Panc1 (cell line): ENCODE measurements at regions not wholly inside any gene's neighbourhood (a gene's known extent, or its start where the extent isn't known, plus 50 kb on each side); places are given as distances from the start of the nearest gene placed in this dataset.

Experiments used
- POLR2AphosphoS5 ChIP-seq: IDR thresholded peaks from 2 replicates; pipeline ENCODE4 v1.6.1; 2012; ENCODE audit warnings: mild to moderate bottlenecking, low read depth, low read length, moderate library complexity
- SIN3A ChIP-seq: IDR thresholded peaks from 2 replicates; pipeline ENCODE4 v1.6.1; 2012; ENCODE audit warnings: low read depth, mild to moderate bottlenecking, low read length, moderate library complexity, borderline replicate concordance; ENCODE audit not compliant: insufficient read depth
- TCF7L2 ChIP-seq: IDR thresholded peaks from 2 replicates; pipeline ENCODE4 v1.6.1; 2011; ENCODE audit warnings: mild to moderate bottlenecking, low read depth, low read length, inconsistent platforms
- TF ChIP-seq, protein P1 (sequence below): fragments of 450-650 bp; IDR thresholded peaks from 2 replicates; pipeline ENCODE4 v1.5.1; 2017; ENCODE audit warnings: mild to moderate bottlenecking
- TF ChIP-seq, protein P2 (sequence below), 2 experiments: IDR thresholded peaks; 2 replicates each; pipeline ENCODE4 v1.6.1; 2011 to 2012; ENCODE audit warnings: low read depth in 2 of 2, control low read depth in 1 of 2, low read length in 1 of 2, mild to moderate bottlenecking in 1 of 2, moderate library complexity in 1 of 2; ENCODE audit not compliant: insufficient read depth in 1 of 2

DNA sequence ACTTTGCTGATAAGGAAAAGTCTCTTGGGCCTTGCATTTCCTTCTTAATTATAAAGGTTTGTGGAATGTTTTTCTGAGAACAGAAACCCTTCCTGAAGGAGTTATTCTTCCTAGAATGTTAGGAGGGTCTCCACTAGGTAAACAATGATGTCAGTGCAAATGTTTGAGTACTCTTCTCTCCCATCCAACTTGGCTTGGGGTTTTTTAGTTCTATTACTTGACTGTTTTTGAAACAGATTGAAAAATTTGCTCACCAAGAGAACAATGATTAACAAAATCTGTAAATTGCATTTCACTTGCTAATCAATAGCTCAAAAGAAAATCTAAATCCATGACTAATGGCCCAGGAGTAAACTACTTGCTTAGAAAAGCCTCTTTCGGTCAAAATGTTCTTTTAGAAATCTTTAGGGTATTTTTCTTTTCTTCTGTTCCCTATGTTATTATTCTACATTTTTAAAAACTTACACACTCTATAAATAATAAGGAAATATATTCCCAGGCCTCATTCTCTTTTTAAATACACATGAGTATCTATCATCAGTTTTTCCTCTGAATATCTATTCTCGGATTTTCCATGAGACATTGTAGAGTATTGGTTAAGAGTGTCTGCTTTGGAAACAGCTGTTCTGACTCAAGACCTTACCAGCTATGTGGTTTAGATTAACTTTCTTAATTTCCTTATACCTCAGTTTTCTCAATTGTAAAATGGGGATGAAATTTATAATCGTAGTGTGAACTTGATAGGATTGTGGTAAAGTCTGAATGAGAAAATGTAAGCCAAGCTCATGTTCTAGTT, 234.2 kb upstream of the CITED2 start:
- TF ChIP-seq, protein P1, sequence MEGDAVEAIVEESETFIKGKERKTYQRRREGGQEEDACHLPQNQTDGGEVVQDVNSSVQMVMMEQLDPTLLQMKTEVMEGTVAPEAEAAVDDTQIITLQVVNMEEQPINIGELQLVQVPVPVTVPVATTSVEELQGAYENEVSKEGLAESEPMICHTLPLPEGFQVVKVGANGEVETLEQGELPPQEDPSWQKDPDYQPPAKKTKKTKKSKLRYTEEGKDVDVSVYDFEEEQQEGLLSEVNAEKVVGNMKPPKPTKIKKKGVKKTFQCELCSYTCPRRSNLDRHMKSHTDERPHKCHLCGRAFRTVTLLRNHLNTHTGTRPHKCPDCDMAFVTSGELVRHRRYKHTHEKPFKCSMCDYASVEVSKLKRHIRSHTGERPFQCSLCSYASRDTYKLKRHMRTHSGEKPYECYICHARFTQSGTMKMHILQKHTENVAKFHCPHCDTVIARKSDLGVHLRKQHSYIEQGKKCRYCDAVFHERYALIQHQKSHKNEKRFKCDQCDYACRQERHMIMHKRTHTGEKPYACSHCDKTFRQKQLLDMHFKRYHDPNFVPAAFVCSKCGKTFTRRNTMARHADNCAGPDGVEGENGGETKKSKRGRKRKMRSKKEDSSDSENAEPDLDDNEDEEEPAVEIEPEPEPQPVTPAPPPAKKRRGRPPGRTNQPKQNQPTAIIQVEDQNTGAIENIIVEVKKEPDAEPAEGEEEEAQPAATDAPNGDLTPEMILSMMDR, result no peak
- TF ChIP-seq, protein P2, sequence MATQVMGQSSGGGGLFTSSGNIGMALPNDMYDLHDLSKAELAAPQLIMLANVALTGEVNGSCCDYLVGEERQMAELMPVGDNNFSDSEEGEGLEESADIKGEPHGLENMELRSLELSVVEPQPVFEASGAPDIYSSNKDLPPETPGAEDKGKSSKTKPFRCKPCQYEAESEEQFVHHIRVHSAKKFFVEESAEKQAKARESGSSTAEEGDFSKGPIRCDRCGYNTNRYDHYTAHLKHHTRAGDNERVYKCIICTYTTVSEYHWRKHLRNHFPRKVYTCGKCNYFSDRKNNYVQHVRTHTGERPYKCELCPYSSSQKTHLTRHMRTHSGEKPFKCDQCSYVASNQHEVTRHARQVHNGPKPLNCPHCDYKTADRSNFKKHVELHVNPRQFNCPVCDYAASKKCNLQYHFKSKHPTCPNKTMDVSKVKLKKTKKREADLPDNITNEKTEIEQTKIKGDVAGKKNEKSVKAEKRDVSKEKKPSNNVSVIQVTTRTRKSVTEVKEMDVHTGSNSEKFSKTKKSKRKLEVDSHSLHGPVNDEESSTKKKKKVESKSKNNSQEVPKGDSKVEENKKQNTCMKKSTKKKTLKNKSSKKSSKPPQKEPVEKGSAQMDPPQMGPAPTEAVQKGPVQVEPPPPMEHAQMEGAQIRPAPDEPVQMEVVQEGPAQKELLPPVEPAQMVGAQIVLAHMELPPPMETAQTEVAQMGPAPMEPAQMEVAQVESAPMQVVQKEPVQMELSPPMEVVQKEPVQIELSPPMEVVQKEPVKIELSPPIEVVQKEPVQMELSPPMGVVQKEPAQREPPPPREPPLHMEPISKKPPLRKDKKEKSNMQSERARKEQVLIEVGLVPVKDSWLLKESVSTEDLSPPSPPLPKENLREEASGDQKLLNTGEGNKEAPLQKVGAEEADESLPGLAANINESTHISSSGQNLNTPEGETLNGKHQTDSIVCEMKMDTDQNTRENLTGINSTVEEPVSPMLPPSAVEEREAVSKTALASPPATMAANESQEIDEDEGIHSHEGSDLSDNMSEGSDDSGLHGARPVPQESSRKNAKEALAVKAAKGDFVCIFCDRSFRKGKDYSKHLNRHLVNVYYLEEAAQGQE (IDR thresholded peaks at IDR 0.05; ENCODE audit: insufficient read depth in 1 of 2, low read depth in 2 of 2, low read length in 1 of 2), result no peak
- TF ChIP-seq POLR2AphosphoS5 (no peak), TCF7L2 (no peak), SIN3A (no peak)
